Ishikawa (cell line): ENCODE measurements at regions not wholly inside any gene's neighbourhood (a gene's known extent, or its start where the extent isn't known, plus 50 kb on each side); places are given as distances from the start of the nearest gene placed in this dataset.

Experiments
- CEBPB ChIP-seq: IDR thresholded peaks from 2 replicates; pipeline ENCODE4 v1.6.1; 2012
- CREB1 ChIP-seq: IDR thresholded peaks from 2 replicates; pipeline ENCODE4 v1.6.1; 2012; ENCODE audit warnings: low read depth
- EGR1 ChIP-seq: IDR thresholded peaks from 2 replicates; pipeline ENCODE4 v1.6.1; 2012
- EP300 ChIP-seq: IDR thresholded peaks from 2 replicates; pipeline ENCODE4 v1.6.1; 2012; ENCODE audit warnings: borderline replicate concordance
- NFIC ChIP-seq: IDR thresholded peaks from 2 replicates; pipeline ENCODE4 v1.6.1; 2012
- RAD21 ChIP-seq: IDR thresholded peaks from 2 replicates; pipeline ENCODE4 v1.6.1; 2012; ENCODE audit warnings: low read depth
- TAF1 ChIP-seq: IDR thresholded peaks from 2 replicates; pipeline ENCODE4 v1.6.1; 2012; ENCODE audit warnings: low read depth, mild to moderate bottlenecking
- TCF12 ChIP-seq: IDR thresholded peaks from 2 replicates; pipeline ENCODE4 v1.6.1; 2012; ENCODE audit warnings: low read depth
- TEAD4 ChIP-seq: IDR thresholded peaks from 2 replicates; pipeline ENCODE4 v1.6.1; 2012
- YY1 ChIP-seq: IDR thresholded peaks from 2 replicates; pipeline ENCODE4 v1.6.1; 2012; ENCODE audit warnings: low read depth
- ZBTB7A ChIP-seq: IDR thresholded peaks from 2 replicates; pipeline ENCODE4 v1.6.1; 2012; ENCODE audit warnings: low read depth
- TF ChIP-seq, protein P1 (sequence below): IDR thresholded peaks from 2 replicates; pipeline ENCODE4 v1.6.1; 2012
- TF ChIP-seq, protein P2 (sequence below): IDR thresholded peaks from 2 replicates; pipeline ENCODE4 v1.6.1; 2012; ENCODE audit warnings: low read depth, mild to moderate bottlenecking
- TF ChIP-seq, protein P3 (sequence below): IDR thresholded peaks from 2 replicates; pipeline ENCODE4 v1.6.1; 2012

DNA sequence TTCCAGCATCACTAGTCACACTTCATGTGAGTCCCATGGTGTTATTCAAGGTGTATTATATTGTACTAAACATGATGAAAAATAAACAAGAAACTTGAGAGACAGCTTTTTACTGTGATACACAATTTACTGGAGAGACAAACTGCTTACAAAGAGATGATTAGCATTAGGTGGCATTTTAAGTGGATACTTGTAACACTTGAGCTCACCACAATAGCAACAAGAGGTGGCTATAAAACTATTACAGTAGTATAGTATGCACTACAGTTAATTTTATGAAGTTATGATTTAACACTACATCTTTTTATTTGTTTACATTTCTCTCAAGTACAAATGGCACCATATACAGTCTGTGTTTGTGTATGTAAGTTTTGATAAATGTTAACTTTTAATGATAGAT, 246.6 kb downstream of the PARM1 start:
- no peak for TF ChIP-seq EP300
- TF ChIP-seq CEBPB, result no peak
- TF ChIP-seq, protein P1, sequence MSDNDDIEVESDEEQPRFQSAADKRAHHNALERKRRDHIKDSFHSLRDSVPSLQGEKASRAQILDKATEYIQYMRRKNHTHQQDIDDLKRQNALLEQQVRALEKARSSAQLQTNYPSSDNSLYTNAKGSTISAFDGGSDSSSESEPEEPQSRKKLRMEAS, result no peak
- TF ChIP-seq, protein P2, sequence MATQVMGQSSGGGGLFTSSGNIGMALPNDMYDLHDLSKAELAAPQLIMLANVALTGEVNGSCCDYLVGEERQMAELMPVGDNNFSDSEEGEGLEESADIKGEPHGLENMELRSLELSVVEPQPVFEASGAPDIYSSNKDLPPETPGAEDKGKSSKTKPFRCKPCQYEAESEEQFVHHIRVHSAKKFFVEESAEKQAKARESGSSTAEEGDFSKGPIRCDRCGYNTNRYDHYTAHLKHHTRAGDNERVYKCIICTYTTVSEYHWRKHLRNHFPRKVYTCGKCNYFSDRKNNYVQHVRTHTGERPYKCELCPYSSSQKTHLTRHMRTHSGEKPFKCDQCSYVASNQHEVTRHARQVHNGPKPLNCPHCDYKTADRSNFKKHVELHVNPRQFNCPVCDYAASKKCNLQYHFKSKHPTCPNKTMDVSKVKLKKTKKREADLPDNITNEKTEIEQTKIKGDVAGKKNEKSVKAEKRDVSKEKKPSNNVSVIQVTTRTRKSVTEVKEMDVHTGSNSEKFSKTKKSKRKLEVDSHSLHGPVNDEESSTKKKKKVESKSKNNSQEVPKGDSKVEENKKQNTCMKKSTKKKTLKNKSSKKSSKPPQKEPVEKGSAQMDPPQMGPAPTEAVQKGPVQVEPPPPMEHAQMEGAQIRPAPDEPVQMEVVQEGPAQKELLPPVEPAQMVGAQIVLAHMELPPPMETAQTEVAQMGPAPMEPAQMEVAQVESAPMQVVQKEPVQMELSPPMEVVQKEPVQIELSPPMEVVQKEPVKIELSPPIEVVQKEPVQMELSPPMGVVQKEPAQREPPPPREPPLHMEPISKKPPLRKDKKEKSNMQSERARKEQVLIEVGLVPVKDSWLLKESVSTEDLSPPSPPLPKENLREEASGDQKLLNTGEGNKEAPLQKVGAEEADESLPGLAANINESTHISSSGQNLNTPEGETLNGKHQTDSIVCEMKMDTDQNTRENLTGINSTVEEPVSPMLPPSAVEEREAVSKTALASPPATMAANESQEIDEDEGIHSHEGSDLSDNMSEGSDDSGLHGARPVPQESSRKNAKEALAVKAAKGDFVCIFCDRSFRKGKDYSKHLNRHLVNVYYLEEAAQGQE, result no peak
- no peak for TF ChIP-seq TAF1
- TF ChIP-seq TCF12, result no peak
- TF ChIP-seq YY1, result no peak
- TF ChIP-seq, protein P3, sequence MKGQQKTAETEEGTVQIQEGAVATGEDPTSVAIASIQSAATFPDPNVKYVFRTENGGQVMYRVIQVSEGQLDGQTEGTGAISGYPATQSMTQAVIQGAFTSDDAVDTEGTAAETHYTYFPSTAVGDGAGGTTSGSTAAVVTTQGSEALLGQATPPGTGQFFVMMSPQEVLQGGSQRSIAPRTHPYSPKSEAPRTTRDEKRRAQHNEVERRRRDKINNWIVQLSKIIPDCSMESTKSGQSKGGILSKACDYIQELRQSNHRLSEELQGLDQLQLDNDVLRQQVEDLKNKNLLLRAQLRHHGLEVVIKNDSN, result no peak
- no peak for TF ChIP-seq CREB1
- no peak for TF ChIP-seq ZBTB7A
- no peak for TF ChIP-seq NFIC
- no peak for TF ChIP-seq RAD21
- no peak for TF ChIP-seq TEAD4
- TF ChIP-seq EGR1, result no peak
